Liver (tissue), 7 donors: ENCODE measurements at regions not wholly inside any gene's neighbourhood (a gene's known extent, or its start where the extent isn't known, plus 50 kb on each side); places are given as distances from the start of the nearest gene placed in this dataset.

Experiments used
- DNase-seq: peaks from one replicate; pipeline ENCODE4 v3.0.0-alpha.2; 2017; ENCODE audit warnings: low spot score
- H3K27ac ChIP-seq, 2 donors: one replicate each; pipeline ENCODE4 v1.7.0; 2013; ENCODE audit warnings: inconsistent platforms in 2 of 2, low read length in 2 of 2, control low read depth in 1 of 2, low read depth in 1 of 2, mild to moderate bottlenecking in 1 of 2
- H3K27me3 ChIP-seq, 4 donors: one replicate each; pipeline versions ENCODE4 v1.6.1 to v1.7.0; 2013; ENCODE audit warnings: low read length in 3 of 4, inconsistent platforms in 1 of 4, mild to moderate bottlenecking in 1 of 4, moderate library complexity in 1 of 4; ENCODE audit not compliant: control insufficient read depth in 4 of 4, insufficient read depth in 4 of 4
- H3K36me3 ChIP-seq, 4 donors: one replicate each; pipeline versions ENCODE4 v1.6.1 to v1.7.0; 2013; ENCODE audit warnings: low read length in 3 of 4, mild to moderate bottlenecking in 3 of 4, low read depth in 1 of 4, moderate library complexity in 1 of 4; ENCODE audit not compliant: control insufficient read depth in 4 of 4, insufficient read depth in 3 of 4
- H3K4me1 ChIP-seq, 4 donors: one replicate each; pipeline versions ENCODE4 v1.6.1 to v1.7.0; 2013; ENCODE audit warnings: low read length in 3 of 4, mild to moderate bottlenecking in 3 of 4, moderate library complexity in 1 of 4; ENCODE audit not compliant: control insufficient read depth in 4 of 4, insufficient read depth in 4 of 4
- H3K4me3 ChIP-seq, 3 donors: one replicate each; pipeline versions ENCODE4 v1.6.1 to v1.7.0; 2013; ENCODE audit warnings: low read length in 3 of 3, control low read depth in 1 of 3, low read depth in 1 of 3, mild to moderate bottlenecking in 1 of 3
- H3K9ac ChIP-seq, 2 donors: one replicate each; pipeline ENCODE4 v1.7.0; 2013; ENCODE audit warnings: low read length in 2 of 2, mild to moderate bottlenecking in 2 of 2, moderate library complexity in 2 of 2, control low read depth in 1 of 2, low read depth in 1 of 2
- H3K9me3 ChIP-seq, 4 donors: one replicate each; pipeline versions ENCODE4 v1.6.1 to v1.7.0; 2013; ENCODE audit warnings: low read length in 3 of 4; ENCODE audit not compliant: control insufficient read depth in 4 of 4
- EGR1 ChIP-seq, 2 donors: IDR thresholded peaks; 2 replicates each; pipeline ENCODE4 v1.6.1; 2016 to 2018; ENCODE audit warnings: antibody characterized with exemption in 2 of 2, low read depth in 2 of 2
- FOXA2 ChIP-seq: IDR thresholded peaks from 2 replicates; pipeline ENCODE4 v1.6.1; 2016; ENCODE audit warnings: antibody characterized with exemption
- HNF4A ChIP-seq, 2 donors: conservative IDR thresholded peaks; 2 replicates each; pipeline ENCODE4 v1.6.1; 2016; ENCODE audit warnings: antibody characterized with exemption in 2 of 2, mild to moderate bottlenecking in 2 of 2
- JUND ChIP-seq, 2 donors: IDR thresholded peaks; 2 replicates each; pipeline ENCODE4 v1.6.1; 2016; ENCODE audit warnings: antibody characterized with exemption in 2 of 2
- NR2F2 ChIP-seq: IDR thresholded peaks from 2 replicates; pipeline ENCODE4 v1.6.1; 2016; ENCODE audit warnings: antibody characterized with exemption
- RAD21 ChIP-seq, 2 donors: IDR thresholded peaks; 2 replicates each; pipeline ENCODE4 v1.6.1; 2016; ENCODE audit warnings: antibody characterized with exemption in 2 of 2, mild to moderate bottlenecking in 2 of 2
- RXRA ChIP-seq, 2 donors: IDR thresholded peaks; 2 replicates each; pipeline ENCODE4 v1.6.1; 2017 to 2018; ENCODE audit warnings: antibody characterized with exemption in 2 of 2, mild to moderate bottlenecking in 1 of 2
- SP1 ChIP-seq: IDR thresholded peaks from 2 replicates; pipeline ENCODE4 v1.6.1; 2018; ENCODE audit warnings: antibody characterized with exemption, mild to moderate bottlenecking
- YY1 ChIP-seq: IDR thresholded peaks from 2 replicates; pipeline ENCODE4 v1.6.1; 2016; ENCODE audit warnings: antibody characterized with exemption, mild to moderate bottlenecking
- WGBS: extraction: QIAGEN DNeasy Blood & Tissue Kit; methylation state at CpG from one replicate; pipeline ENCODE4 v1.1.7; 2013; 5-methylcytosine and 5-hydroxymethylcytosine counted together
- TF ChIP-seq, protein P1 (sequence below): IDR thresholded peaks from 2 replicates; pipeline ENCODE4 v1.6.1; 2016; ENCODE audit warnings: antibody characterized with exemption
- TF ChIP-seq, protein P2 (sequence below): IDR thresholded peaks from 2 replicates; pipeline ENCODE4 v1.6.1; 2016; ENCODE audit warnings: antibody characterized with exemption
- TF ChIP-seq, protein P3 (sequence below): IDR thresholded peaks from 2 replicates; pipeline ENCODE4 v1.6.1; 2016; ENCODE audit warnings: antibody characterized with exemption
- donor health status: healthy.
- donor health status: healthy.
- donor health status: healthy.
- donor health status: healthy.

DNA sequence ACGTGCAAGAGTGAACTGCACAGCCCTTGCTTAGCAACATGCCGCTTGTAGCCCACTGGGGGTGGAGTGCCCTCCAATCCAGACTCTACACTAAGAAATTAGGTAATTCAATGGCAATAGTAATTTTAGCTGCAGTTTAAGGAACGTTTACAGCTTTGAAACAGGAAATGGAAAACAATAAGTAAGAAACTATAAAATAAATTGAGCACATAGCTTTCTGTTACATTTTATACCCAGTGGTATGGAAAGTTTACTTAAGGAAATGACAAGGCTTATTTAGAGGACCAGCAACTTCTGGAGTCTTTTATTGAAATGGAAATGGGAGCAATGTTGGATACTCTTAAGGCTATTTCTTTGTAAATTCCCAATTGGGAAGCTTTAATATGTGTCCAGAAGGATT, 373.2 kb downstream of the KCNRG start:
- TF ChIP-seq YY1 (no peak), RAD21 (IDR thresholded peaks at IDR 0.05) (no peak), FOXA2 (no peak), JUND (IDR thresholded peaks at IDR 0.05) (no peak)
- TF ChIP-seq, protein P1, sequence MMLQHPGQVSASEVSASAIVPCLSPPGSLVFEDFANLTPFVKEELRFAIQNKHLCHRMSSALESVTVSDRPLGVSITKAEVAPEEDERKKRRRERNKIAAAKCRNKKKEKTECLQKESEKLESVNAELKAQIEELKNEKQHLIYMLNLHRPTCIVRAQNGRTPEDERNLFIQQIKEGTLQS, result no peak
- TF ChIP-seq, protein P2, sequence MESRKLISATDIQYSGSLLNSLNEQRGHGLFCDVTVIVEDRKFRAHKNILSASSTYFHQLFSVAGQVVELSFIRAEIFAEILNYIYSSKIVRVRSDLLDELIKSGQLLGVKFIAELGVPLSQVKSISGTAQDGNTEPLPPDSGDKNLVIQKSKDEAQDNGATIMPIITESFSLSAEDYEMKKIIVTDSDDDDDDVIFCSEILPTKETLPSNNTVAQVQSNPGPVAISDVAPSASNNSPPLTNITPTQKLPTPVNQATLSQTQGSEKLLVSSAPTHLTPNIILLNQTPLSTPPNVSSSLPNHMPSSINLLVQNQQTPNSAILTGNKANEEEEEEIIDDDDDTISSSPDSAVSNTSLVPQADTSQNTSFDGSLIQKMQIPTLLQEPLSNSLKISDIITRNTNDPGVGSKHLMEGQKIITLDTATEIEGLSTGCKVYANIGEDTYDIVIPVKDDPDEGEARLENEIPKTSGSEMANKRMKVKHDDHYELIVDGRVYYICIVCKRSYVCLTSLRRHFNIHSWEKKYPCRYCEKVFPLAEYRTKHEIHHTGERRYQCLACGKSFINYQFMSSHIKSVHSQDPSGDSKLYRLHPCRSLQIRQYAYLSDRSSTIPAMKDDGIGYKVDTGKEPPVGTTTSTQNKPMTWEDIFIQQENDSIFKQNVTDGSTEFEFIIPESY, result no peak
- H3K36me3 ChIP-seq, result no peaks in the 10 kb centered on the region
- H3K27ac ChIP-seq, result no peak overlapping the region
- H3K4me3 ChIP-seq, result no peak overlapping the region
- no peak for DNase-seq
- no peaks in the 10 kb centered on the region for H3K27me3 ChIP-seq
- no peaks in the 10 kb centered on the region for H3K9me3 ChIP-seq
- H3K4me1 ChIP-seq, result peaks cover 0 to 51% (median 21%) of the 10 kb centered on the region in 4 donors
- H3K9ac ChIP-seq, result no peak overlapping the region
- WGBS, result 84% methylated on average over 3 of the region's 3 CpGs

DNA sequence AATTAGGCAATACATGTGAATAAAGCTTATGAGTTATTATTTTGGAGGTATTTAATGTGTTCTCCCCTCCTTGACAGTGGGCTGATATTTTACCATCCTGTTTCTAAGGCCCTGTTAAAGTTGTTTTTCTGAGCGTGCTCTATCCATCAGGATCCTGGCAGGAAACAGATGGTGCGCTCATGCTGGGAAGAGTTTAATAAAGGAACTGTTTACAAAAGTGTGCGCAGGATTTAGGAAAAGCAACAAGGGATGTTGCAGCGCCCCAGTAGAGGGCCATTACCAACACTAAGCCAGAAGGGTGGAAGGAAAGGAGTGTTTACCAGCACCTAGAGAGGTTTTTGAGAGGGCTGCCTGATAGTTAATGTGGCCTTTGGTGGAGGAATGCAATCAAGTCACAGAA, 374.5 kb downstream of the KCNRG start:
- Histone ChIP-seq H3K27me3 (no peaks in the 10 kb centered on the region), H3K27ac (no peak overlapping the region), H3K36me3 (no peaks in the 10 kb centered on the region), H3K4me3 (no peak overlapping the region), H3K4me1 (peaks cover 0 to 48% (median 21%) of the 10 kb centered on the region in 4 donors), H3K9me3 (no peaks in the 10 kb centered on the region), H3K9ac (no peak overlapping the region)
- 82% methylated on average over 4 of the region's 4 CpGs for WGBS
- no peak for DNase-seq
- TF ChIP-seq, protein P3, sequence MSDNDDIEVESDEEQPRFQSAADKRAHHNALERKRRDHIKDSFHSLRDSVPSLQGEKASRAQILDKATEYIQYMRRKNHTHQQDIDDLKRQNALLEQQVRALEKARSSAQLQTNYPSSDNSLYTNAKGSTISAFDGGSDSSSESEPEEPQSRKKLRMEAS, result no peak
- no peak for TF ChIP-seq EGR1 (IDR thresholded peaks at IDR 0.05; ENCODE audit: low read depth in 2 of 2)

DNA sequence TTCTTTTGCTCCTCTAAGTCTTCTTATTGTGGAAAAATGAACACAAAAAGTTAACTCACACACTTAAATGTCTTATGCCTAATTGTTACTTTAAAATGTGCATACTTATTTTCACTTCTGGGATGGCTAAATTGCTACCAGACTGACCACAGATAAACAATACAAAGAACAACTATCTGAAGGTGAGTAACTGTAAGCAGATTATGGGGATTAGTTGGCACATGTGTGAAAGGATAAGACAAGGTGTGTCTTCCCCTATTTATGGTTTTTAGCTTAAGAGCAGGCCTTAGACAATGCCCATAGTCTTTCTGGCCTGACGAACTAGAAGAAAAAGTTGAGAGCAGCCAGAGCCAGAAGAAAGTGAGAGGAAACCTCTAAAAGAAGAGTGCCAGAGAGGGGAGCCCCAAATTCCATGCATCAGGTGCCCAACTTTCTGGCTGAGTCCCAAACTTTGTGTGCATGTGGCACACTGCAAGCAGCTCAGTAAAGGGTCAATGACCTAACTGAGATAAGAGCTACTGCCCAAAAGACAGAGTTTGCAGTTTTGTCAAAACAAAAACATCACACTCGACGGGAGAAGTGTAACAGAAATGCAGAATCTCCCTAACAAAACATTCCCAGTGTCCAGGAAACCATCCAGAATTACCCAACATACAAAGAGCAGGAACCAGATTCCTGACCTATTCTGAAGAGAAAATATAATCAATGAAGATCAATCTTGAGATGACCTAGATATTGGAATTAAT, 375.4 kb downstream of the KCNRG start:
- no peaks in the 10 kb centered on the region for H3K9me3 ChIP-seq
- H3K27ac ChIP-seq, result peak overlapping the region; percentile 38 to 56
- peaks cover 0 to 40% (median 18%) of the 10 kb centered on the region in 4 donors for H3K4me1 ChIP-seq
- TF ChIP-seq HNF4A (conservative IDR thresholded peaks at IDR 0.05), result peak; percentile 19 to 34
- peak; percentile 32 for TF ChIP-seq SP1
- TF ChIP-seq NR2F2, result no peak
- TF ChIP-seq RXRA (IDR thresholded peaks at IDR 0.05), result peak; percentile 80 to 83
- TF ChIP-seq RAD21 (IDR thresholded peaks at IDR 0.05), result peak in 1 of 2 donors; percentile 48
- H3K27me3 ChIP-seq, result no peaks in the 10 kb centered on the region
- DNase-seq, result no peak
- no peak overlapping the region for H3K4me3 ChIP-seq
- no peaks in the 10 kb centered on the region for H3K36me3 ChIP-seq
- 36% methylated on average over 3 of the region's 3 CpGs for WGBS
- H3K9ac ChIP-seq, result no peak overlapping the region
